PC-9 (cell line): ENCODE measurements at regions not wholly inside any gene's neighbourhood (a gene's known extent, or its start where the extent isn't known, plus 50 kb on each side); places are given as distances from the start of the nearest gene placed in this dataset.

Experiments
- EZH2 ChIP-seq: fragments of 200-600 bp; sonication (generic); IDR thresholded peaks from 2 replicates; pipeline ENCODE4 v1.8.0; 2017; ENCODE audit warnings: antibody characterized with exemption, low read depth
- TF ChIP-seq, protein P1 (sequence below): fragments of 200-600 bp; sonication (generic); conservative IDR thresholded peaks from 2 replicates; pipeline ENCODE4 v1.6.1; 2017; ENCODE audit warnings: mixed run types, antibody characterized with exemption, mild to moderate bottlenecking, moderate library complexity

DNA sequence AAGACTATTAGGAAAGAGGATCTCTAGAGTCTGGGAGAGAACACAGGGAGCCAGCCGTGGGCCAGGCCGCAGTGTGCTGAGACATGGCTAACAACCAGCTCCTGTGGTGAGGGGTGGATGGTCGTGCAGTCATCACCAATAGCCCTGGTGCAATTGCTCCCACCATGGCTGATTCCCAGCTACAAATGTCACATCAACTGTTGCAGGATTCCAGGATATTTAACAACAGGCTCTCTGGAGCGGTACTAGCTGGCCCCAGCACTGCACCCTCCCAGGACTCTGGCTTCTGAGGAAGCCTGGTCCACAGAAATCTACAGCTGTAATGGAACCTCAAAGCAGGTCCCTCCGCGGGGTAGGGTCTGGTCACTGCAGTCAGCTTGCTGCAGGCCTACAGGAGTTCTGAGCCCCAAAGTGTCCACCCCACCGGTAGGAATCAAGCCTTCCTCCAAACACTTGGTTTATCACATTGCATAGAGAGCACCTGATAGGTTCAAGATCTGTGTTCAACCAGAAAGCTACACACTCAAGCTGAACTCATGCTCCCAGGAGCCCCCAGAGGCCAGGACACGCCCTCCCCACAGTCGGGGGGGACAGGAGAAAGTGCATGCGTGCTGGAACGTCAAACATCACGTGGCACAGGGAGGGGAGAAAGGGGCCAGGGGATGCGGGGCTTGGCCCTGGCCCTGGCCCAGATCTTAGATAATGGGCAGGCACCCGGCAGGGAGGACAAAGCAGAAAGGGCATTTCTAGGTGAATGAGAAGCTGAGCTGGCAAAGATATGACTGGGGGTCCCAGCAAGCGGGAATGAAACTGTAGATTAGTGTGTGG lies 609.0 kb downstream of the TBC1D22A start:
- TF ChIP-seq, protein P1, sequence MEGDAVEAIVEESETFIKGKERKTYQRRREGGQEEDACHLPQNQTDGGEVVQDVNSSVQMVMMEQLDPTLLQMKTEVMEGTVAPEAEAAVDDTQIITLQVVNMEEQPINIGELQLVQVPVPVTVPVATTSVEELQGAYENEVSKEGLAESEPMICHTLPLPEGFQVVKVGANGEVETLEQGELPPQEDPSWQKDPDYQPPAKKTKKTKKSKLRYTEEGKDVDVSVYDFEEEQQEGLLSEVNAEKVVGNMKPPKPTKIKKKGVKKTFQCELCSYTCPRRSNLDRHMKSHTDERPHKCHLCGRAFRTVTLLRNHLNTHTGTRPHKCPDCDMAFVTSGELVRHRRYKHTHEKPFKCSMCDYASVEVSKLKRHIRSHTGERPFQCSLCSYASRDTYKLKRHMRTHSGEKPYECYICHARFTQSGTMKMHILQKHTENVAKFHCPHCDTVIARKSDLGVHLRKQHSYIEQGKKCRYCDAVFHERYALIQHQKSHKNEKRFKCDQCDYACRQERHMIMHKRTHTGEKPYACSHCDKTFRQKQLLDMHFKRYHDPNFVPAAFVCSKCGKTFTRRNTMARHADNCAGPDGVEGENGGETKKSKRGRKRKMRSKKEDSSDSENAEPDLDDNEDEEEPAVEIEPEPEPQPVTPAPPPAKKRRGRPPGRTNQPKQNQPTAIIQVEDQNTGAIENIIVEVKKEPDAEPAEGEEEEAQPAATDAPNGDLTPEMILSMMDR: no peak
- TF ChIP-seq EZH2: no peak
